TTC549 (cell line): ENCODE measurements at regions not wholly inside any gene's neighbourhood (a gene's known extent, or its start where the extent isn't known, plus 50 kb on each side); places are given as distances from the start of the nearest gene placed in this dataset.
"Not testable (repeated sequence)": the region's sequence is repeated elsewhere in the genome, so short reads cannot be mapped to it uniquely, and the experiment has no call there.

ENCODE experiments used
- FAIRE-seq: peaks from 2 replicates; lab custom pipeline; 2012; peaks lifted over from hg19 to GRCh38; lab: Jason Lieb, UNC

DNA sequence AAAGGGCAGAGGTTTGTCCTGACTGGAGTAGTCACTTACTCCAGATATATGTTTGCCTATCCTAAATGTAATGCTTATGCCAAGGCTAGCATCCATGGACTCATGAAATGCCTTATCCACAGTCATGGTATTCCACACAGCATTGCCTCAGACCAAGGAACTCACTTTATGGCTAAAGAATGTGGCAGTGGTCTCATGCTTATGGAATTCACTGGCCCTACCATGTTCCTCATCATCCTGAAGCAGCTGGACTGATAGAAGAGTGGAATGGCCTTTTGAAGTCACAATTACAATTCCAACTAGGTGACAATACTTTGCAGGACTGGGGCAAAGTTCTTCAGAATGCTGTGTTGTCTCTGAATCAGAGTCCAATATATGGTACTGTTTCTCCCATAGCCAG, 1014.8 kb downstream of the RAPGEF2 start:
- no peak for FAIRE-seq

DNA sequence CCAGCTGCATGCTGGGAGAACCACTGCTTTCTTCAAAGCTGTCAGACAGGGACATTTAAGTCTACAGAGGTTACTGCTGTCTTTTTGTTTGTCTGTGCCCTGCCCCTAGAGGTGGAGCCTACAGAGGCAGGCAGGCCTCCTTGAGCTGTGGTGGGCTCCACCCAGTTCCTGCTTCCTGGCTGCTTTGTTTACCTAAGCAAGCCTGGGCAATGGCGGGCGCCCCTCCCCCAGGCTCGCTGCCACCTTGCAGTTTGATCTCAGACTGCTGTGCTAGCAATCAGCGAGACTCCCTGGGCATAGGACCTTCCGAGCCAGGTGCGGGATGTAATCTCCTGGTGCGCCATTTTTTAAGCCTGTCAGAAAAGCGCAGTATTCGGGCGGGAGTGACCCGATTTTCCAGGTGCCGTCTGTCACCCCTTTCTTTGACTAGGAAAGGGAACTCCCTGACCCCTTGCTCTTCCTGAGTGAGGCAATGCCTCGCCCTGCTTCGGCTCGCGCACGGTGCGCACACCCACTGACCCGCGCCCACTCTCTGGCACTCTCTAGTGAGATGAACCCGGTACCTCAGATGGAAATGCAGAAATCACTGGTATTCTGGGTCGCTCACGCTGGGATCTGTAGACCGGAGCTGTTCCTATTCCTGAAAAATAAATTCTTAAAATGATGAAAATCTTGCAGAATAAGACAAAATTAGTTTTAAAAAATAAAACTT, 1022.9 kb downstream of the RAPGEF2 start:
- not testable (repeated sequence) for FAIRE-seq

DNA sequence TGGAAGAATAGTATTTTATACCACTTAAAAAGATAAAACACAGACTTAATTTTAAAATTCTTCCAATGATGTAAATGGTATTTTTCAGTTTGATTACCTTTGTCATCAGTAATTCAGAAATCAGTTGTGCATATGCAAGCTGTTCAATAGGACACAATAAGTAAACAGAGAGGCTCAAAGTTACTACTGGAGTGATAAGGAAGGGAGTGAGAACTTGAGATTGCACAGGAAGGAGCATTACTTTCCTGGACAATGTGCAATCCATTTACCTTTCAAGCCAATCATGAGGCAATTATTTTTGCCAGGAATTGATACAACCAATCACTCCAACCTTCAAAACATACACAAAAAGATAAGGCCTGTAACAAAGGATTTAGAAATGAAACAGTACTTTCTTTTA, 1024.3 kb downstream of the RAPGEF2 start:
- FAIRE-seq = no peak

DNA sequence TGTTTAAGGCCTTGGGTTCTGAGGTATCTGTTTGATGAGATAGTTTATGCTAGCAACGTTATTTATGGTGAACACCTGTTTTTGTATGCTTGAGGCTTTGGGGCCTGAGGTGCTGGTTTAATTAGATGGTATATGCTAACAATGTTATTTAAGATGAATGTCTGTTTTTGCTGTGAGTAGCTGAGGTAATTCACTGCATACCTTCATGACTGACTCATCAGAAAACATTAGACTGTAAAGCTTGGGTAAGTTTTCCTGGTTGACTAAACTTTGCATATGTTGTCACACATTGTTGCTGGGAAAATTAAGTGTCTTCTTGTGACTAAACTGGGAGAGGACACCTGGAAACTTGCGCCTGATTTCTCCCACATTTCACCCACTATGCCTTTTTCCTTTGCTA, 1026.6 kb downstream of the RAPGEF2 start:
- FAIRE-seq = no peak

DNA sequence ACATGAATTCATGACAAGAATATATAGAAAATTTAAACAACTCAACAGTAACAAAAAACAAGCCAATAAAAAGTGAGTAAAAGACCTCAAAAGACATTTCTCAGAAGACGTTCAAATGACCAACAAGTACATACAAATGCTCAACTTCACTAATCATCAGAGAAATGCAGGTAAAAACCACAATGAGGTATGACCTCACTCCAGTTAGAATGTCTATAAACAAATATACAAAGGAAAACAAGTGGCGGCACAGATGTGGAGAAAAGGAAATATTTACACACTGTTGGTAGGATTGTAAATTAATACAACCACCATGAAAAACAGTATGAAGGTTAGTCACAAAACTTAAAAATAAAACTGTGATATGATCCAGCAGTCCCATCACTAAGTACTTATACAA, 1033.1 kb downstream of the RAPGEF2 start:
- no peak for FAIRE-seq

DNA sequence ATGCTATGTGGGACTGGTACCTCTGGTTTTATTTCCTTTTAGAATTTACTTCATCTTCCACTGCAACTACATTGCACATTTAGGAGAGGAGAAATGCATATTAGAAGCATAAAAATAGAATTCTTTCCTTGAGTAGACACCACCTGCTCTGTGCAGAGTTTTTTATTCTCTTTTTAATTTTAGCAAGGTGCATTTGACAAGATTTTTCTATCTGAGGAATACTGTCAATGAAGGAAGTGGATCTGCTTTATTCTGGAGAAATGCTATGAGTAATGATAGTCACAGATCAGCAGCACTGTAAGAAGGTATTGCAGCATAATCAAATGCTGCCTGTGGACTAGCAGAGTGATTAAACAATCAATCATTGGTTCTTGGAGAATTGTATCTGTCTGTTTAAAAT, 1038.3 kb downstream of the RAPGEF2 start:
- FAIRE-seq = no peak

DNA sequence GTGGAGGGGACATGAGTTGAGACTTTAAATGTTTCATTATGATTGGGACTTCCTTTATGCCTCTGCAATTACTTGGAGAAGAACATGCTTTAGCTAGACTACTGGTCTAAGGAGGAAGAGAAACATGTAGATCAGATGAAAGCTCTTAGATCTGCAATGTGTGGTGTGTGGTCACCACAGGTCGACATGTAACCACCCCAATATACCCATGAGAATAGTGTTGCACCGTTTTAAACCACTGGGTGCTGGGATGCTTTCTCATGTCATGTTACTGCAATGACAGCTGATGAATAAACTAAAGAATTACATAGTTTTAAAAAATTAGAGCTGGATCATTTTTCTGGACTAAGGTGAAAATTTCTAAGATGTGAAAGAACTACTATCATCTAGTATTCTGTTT, 1039.7 kb downstream of the RAPGEF2 start:
- no peak for FAIRE-seq

DNA sequence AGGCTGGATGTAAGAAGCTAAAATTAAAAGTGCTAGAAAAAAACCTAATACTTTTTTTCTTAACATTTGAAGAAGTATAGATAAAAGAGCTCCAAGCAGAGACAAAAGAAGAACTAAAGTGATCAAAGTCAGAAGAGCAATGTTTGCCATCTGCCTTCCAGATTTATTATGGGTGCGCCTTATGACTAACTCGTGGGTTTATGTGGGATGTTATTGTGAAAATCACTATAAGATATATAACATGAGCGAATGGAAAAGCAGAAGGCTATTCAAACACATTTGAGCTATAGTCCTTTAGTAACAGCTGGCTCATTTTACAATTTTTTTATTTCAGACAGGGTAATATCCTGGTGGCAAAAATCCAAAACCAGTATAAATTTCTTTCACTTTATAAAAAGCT, 1040.7 kb downstream of the RAPGEF2 start:
- FAIRE-seq = no peak

DNA sequence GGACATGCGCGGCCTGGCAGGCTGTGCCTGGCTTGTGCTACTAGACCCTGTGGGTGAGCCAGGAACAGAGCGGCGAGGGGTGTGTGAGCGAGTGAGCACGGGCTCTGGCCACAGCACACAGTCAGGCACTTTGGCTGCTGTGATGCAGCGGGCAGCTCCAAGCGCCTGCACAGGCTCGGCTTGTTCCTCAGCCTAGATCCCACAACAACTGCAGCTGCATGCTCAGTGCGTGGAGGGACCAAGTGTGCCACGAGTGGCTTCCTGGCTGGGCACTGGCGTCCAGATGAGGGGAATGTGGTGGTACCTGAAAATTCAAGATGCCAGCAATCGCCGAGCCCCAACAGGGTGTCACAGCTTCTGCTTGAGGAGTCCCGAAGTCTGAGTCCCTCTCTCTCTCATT, 1056.6 kb downstream of the RAPGEF2 start:
- FAIRE-seq = no peak

DNA sequence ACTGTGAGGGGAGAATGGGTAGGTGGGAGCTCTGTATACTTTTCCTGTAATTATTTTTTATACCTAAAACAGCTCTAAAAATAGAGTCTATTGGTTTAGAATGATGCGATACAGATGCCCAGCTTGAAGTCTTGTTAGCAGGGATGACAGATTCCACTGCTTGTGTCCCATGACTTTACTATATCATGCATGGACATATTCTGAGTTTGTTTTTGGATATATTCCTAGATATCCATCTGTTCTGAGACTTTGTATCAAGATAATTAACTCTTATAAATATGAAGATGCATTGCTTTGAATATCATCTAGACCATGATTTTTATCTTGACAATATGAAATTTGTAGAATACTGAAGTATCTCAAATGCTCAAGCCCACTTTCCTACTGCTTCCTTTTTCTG, 1058.1 kb downstream of the RAPGEF2 start:
- no peak for FAIRE-seq

DNA sequence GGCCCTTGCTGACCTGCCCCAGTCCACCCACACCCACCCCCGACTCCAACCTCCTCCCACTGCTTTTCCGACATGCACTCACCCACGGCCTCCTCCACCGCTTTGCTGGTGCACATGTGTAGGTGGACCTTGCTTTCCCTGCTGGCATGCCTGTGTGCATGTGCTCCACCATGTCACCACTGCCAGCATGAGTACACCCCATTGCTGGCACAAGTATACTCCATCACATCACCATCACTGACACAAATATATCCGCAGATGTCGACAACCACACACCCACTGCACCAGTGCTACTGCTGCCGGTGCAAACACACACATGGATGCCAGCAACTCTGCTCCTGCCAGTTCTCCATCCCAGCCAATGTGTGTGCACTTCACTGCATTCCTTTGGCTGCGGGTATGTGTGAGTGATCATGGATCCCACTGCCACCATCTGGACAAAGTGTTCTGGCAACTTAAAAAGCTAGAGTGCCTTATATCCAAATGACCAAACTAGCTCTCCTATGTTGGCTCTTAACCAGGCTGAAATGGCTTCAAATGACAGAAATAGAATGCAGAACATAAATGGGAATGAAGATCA, 1072.3 kb downstream of the RAPGEF2 start:
- FAIRE-seq = no peak

DNA sequence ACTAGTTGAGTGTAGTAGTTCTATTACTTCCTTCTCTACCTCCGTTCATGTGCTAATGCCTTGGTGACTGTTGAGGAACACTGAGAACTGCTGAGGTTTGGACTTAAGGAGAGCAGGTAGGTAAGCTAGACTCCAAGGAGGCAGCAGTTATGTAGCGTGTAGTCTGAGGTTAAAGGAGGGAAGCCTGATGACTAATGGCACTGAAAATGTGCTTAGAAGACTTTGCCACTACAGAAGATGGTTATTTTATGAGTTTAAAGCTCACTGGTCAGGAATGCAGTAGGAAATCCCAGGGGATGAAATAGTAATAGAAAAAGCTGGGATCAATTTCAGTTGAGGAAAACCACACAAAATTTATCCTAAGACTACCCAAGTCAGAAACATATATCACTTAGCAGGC, 1077.3 kb downstream of the RAPGEF2 start:
- no peak for FAIRE-seq

DNA sequence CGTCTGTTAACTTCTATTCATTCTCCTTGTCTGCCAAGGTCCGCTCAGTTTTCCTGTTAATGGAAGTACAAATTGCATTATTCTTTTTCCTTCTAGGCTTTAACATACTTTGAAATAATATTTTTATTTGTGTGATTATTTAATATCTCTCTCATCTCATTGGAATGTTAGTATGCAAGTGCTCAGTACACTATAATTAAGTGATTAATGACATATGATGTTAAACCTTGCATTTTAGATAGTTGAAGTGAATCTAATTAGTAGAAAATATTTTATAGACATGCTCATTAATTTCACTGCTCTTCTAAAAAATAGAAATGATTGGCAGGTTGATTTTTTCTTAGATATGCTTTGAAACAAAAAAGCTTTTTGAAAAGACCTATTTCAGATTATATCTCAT, 1079.8 kb downstream of the RAPGEF2 start:
- FAIRE-seq = no peak

DNA sequence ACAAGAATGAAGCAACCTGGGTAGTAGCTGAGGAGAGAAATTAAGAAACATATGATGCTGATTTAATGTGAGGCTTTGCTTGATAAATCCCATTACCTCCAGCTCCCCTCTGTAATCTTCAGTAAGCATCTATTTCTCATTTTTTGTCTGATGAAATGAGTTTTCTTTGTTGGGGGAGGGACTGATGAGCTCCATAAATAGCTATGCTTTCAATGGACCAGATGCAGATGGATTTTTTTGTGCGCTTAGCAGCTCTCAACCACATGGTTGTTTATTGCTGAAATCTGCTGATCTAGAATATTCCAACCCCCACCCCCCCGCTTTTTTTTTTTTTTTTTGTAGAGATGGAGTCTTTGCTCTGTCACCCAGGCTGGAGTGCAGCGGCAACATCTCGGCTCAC, 1082.0 kb downstream of the RAPGEF2 start:
- FAIRE-seq = no peak

DNA sequence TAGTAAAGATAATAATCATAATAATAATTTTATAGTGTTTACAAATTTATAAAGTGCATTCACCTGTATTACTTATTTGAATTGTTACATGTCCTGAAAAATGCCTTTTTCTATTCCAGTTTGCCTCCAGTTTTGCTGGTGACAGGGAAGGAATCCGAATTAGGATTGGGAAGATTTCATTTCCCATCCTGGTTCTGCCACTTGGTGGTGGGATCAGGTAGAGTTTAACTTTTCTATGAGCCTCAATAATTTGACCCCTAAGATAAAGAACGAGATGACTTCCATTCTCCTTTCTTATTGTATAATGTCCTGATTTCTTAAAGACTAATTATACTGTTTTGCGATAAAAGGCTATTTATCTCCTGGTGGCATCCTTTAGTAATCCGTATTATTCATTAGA, 1090.9 kb downstream of the RAPGEF2 start:
- no peak for FAIRE-seq

DNA sequence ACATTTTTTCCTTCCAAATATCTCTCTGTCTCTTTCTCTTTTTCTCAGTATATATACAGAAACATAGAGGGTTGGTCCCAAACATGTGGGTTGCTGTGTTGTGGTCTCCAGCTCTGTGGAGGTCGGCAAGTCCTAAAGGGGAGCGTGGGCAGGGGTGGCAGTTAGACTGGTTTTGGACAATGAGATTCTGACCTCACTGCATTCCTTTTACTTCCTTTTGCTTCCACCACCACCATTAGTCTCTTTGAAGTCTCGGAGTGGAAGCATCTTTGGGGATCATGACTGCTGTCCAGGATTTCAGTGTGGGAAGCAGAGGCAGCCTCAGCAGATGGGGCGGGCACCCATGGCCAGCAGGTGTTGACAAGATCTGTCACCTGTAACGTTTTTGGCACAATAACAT, 1091.8 kb downstream of the RAPGEF2 start:
- no peak for FAIRE-seq

DNA sequence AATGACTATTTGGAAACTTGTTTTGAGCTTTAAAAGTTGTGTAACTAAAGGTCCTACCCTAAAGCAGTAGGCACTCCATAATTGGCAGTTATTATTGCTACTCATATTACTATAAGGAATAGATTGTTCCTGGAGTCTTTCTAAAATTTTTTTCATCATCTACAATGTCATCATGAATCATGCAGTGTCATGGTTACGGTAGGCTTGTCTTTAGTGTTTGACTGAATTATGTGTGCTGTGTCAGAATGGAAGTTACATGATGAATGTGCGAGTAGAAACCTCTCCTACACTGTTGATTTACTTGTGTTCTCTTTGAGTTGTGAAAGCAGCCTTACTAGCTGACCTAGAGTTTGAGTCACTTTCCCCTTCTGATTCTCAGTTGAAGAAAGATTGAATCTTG, 1099.9 kb downstream of the RAPGEF2 start:
- FAIRE-seq = no peak

DNA sequence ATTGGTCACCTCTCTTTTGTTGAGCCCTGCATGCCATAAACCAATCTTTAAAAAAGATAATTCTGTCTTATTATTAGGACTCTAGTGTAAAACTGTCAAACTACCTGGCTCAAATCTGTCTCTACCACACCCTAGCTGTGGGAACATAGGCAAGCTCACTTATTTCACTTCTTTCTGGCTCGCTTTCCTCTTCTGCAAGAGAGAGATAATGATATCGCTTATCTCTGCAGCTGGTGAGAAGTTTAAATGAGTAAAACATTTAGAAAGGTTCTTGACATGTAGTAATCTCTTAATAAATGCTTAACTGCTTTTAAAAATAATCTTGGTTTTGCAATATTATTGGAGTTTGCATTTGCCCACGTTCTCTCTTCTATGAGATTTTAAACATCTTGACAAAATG, 1109.2 kb downstream of the RAPGEF2 start:
- no peak for FAIRE-seq

DNA sequence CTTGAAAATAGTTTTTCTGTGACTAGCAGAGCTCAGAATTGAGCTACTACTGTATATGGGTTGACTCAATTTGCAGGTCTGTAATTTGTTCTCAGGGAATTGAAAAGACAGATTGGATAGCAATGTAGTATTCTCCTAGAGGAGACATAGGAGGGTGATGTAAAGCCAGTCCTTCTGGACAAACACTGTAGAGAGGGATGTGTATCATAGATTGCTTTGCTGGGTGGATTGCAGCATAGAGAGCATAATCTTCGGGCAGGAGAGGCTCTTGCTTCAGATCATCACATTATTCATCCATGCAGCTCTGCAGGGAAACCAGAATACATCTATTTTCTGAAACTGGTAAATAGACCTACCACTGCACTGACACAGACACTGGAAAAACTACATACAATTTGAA, 1110.5 kb downstream of the RAPGEF2 start:
- FAIRE-seq = no peak

DNA sequence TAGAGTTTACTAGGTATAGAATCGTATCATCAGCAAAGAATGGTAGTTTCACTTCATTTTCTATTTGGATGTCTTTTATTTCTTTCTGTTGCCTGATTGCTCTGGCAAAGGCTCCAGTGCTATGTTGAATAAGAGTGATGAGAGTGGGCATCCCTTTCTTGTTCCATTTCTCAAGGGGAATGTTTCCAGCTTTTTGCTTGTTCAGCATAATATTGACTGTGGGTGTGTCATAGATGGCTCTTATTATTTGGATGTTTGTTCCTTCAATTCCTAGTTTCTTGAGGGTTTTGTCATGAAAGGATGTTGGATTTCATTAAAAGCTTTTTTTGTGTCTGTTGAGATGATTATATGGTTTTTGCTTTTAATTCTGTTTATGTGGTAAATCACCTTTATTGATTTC, 1114.5 kb downstream of the RAPGEF2 start:
- no peak for FAIRE-seq

DNA sequence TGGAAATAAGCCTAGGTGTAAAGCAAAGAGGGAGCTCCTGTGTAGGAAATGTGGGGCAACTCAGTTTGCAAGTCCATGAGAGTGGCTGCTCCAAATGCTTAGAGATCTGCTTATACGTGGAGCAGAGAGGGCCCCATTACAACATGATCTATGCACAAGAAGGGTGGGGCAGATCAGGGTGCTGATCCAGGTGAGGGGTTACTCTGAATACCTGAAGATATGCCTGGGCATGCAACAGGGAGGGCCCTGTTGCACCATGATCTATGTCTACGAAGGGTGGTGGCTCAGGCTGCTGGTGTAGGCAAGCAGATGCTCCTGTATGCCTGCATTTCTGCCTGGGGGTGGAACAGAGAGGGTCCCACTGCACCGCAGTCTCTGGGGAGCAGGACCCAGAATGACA, 1121.2 kb downstream of the RAPGEF2 start:
- FAIRE-seq = no peak

DNA sequence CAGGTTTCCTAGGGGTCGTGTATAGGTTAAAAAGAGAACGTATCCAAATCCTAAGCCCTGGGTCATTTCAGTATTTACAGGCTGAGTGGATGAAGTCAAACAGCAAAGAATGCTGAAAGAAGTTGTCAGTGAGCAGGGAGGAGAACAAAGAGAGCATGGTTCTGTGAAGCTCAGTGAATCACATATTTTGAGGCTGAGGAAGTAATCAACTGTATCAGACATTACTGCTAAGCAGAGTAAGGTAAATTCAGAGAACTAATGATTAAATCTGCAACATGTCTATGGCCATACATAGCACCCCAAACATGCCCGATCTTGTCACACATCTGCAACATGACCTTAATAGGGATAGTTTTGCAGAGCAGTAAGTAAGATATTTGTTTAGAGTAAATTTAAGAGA, 1130.3 kb downstream of the RAPGEF2 start:
- no peak for FAIRE-seq

DNA sequence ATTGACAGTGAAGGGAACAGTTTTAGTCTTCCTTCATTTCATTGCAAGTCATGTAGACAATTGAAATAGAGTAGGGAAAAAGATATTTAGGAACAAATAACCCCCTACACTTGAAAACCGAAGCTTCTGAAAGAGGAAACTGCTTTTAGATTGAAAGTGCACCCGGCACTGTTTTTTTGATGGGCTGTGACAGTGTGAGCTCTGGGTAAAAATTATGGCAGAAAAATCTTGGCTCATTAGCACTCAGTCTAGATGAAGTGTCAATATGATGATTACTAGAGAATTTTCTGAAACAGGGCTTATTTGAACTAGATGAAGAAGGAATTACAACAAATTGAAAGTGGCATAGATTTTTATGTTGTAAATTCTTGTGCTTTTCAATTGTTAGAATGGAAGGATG, 1132.4 kb downstream of the RAPGEF2 start:
- FAIRE-seq = no peak

DNA sequence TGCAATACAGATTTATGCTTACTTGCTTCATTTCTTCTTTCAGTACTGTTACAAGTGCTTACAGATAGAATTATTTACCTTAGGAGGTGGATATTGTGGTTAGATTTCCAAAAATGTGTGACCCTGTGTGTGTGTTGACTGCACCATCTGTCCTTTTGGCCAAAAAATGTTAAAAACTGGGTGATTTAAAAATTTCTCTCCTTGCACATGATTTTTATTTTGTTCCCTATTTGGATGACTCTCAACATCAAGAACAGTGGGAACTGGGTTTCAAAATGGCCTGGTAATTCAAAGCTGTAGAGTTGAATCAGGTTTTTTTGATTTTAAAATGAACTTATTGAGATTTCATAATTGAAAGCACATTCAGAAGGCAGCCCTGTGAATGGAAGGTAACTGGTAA, 1132.9 kb downstream of the RAPGEF2 start:
- no peak for FAIRE-seq

DNA sequence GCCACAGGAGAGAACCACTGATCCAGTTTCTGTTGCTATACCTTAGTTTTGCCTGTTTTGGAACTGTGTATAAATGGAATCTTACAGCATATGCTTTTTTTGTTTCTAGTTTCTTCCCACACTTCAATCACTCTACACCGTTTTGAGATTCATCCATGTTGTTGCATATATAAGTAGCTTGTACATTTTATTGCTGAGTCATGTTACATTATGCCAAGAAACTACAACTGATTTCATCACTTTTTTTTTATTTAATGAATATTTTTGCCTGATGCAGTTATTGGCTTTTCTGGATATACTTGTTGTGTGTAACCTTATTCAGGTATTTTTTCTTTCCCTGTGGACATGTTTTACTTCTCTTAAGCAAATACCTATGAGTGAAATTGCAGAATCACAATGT, 1135.9 kb downstream of the RAPGEF2 start:
- FAIRE-seq = no peak
